Upper lobe of right lung (tissue), 1 donor: ENCODE measurements at regions not wholly inside any gene's neighbourhood (a gene's known extent, or its start where the extent isn't known, plus 50 kb on each side); places are given as distances from the start of the nearest gene placed in this dataset.

Experiments used
- ATAC-seq: fragments of 200-7000 bp; cut with Tn5 transposase; one replicate; pipeline ENCODE4 v1.9.1; 2020; ENCODE audit warnings: mild to moderate bottlenecking, moderate library complexity
- DNase-seq: peaks from one replicate; pipeline ENCODE4 v3.0.0-alpha.2; 2020
- H3K27ac ChIP-seq: fragments of 200-600 bp; one replicate; pipeline ENCODE4 v1.8.0; 2022
- H3K27me3 ChIP-seq: fragments of 200-600 bp; one replicate; pipeline ENCODE4 v1.8.0; 2022; ENCODE audit warnings: mild to moderate bottlenecking
- H3K36me3 ChIP-seq: fragments of 200-600 bp; one replicate; pipeline ENCODE4 v1.8.0; 2022
- H3K4me1 ChIP-seq: fragments of 200-600 bp; one replicate; pipeline ENCODE4 v1.8.0; 2022
- H3K4me3 ChIP-seq: fragments of 200-600 bp; one replicate; pipeline ENCODE4 v1.8.0; 2022; ENCODE audit warnings: mild to moderate bottlenecking
- H3K9me3 ChIP-seq: fragments of 200-600 bp; one replicate; pipeline ENCODE4 v1.8.0; 2022
- intact Hi-C: fragments of 100-400 bp; cut with DNase I; formaldehyde crosslinking; loops from one replicate; pipeline ENCODE4 v1.11.0; 2022
- TF ChIP-seq, protein P1 (sequence below): fragments of 200-600 bp; IDR thresholded peaks from one replicate; pipeline ENCODE4 v1.8.0; 2022; ENCODE audit warnings: antibody characterized with exemption
- donor health status: DM: no; HTN: yes; CAD: no; lungs with severe emphysema.

DNA sequence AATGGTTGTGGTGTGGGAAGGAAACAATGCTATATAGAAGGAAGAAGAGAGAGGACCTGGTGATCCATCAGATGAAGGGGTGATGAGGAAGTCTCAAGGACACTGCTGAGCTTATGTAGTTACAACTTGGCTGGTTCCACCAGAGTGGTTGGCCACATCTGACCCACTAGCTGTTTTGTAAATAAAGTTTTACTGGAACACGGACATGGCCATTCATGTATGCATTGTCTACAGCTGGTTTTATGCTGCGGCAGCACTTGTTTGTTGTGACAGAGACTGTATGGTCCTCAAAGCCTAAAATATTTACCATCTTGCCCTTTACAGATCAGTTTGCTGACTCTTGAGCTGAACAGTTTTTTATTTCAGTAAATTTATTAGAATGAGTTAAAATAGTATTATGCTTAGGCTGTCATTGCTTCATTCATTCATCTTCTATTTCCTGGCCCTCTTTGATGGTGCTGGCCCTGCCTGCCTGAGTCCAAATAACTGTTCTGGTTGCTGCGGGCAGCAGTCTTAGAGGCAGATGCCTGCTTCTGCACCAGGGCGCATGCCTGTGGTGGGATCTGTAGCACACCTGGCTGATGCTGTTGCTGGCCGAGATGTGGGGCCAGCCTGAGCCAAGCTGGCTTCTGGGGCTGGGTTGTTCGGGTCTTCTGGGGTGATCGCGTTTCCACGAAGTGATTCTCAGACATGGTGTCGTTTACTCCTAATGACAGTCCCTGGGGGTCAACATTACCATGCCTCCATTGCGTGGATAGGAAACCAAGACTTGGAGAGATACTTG is 61.4 kb upstream of the WNT4 start:
- DNase-seq, result no peak
- intact Hi-C loops, result no loop called here
- no peaks in the 10 kb centered on the region for H3K9me3 ChIP-seq
- H3K4me3 ChIP-seq, result no peak overlapping the region
- no peaks in the 10 kb centered on the region for H3K36me3 ChIP-seq
- no peak overlapping the region for H3K27ac ChIP-seq
- peaks cover 15% of the 10 kb centered on the region for H3K27me3 ChIP-seq
- no peak for ATAC-seq
- TF ChIP-seq, protein P1, sequence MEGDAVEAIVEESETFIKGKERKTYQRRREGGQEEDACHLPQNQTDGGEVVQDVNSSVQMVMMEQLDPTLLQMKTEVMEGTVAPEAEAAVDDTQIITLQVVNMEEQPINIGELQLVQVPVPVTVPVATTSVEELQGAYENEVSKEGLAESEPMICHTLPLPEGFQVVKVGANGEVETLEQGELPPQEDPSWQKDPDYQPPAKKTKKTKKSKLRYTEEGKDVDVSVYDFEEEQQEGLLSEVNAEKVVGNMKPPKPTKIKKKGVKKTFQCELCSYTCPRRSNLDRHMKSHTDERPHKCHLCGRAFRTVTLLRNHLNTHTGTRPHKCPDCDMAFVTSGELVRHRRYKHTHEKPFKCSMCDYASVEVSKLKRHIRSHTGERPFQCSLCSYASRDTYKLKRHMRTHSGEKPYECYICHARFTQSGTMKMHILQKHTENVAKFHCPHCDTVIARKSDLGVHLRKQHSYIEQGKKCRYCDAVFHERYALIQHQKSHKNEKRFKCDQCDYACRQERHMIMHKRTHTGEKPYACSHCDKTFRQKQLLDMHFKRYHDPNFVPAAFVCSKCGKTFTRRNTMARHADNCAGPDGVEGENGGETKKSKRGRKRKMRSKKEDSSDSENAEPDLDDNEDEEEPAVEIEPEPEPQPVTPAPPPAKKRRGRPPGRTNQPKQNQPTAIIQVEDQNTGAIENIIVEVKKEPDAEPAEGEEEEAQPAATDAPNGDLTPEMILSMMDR, result no peak
- peaks cover 9% of the 10 kb centered on the region for H3K4me1 ChIP-seq

DNA sequence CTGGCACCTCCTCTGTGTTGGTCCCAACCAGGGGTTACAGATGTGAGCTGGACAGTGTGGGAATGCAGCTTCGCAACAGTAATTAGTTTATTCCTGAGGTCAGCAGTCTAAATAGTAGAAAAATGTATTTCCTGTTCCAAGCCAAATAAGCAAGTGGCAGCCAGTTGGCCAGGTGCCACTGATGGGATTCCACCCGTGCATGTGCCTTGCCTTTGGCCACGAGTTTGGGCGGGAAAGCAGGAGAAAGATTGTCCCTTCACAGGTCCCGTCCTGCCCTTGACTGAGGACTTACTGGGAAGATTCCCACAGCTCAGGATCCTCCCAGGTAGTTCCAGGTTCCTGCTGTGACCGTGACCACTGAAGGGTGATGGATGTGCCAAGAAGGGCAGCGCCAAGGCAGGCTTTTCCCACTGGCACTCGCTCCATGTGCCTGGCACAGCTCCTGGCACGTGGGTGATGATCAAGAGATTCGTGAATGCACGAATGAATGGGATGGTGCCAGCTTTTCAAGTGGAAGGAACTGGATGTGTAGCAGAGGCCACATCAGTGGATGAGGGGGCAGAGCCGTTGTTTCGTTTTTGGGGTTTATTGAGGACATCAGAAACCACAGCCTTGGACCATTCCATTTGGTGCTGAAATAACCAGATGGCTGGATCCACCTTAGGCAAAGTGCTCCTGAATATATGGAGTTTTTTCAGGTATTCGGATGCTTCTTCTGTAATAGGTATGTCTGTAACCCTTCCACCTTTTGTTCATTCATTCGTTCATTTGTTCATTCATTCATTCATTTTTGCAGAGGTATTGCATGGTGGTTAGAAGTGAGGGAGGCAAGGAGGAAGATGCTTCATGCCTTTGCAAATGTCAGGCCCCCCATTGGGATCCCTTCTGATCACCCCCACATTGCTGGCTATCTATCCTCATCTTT is 62.4 kb upstream of the WNT4 start:
- H3K4me1 ChIP-seq, result peaks cover 9% of the 10 kb centered on the region
- H3K4me3 ChIP-seq, result no peak overlapping the region
- intact Hi-C loops, result no loop called here
- TF ChIP-seq, protein P1, result no peak
- H3K9me3 ChIP-seq, result no peaks in the 10 kb centered on the region
- no peak overlapping the region for H3K27ac ChIP-seq
- ATAC-seq, result peak; percentile 30
- no peaks in the 10 kb centered on the region for H3K36me3 ChIP-seq
- DNase-seq, result no peak
- H3K27me3 ChIP-seq, result peaks cover 25% of the 10 kb centered on the region

DNA sequence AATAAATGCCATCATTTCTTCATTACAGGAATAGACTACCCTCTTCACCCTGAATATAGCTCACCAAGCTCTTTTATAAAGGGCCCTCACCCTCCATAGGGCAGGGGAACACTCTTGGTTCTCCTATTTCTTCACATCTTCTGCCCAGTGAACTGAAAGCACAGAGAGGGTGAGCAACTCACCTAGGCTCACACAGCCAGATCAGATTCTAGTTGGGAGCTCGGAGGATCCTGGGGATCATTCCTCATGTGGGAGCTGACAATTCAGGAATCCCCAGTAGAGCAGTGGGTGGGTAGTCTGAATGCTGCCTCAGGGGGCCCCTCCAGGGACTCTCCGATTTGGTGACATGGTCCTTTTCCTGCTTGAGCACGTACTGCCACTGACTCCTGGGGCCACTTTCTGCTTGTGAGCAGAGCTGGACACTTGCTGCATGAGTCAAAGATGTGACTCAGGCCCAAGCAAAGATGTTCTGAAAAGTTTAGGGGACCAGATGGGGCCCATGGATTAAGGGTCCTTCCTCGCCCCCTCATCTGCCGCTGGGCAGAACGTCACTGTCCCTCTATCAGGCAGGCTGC is 63.7 kb upstream of the WNT4 start:
- TF ChIP-seq, protein P1, result no peak
- ATAC-seq, result no peak
- intact Hi-C loops, result no loop called here
- no peak for DNase-seq
- Histone ChIP-seq H3K27me3 (peaks cover 39% of the 10 kb centered on the region), H3K4me1 (peaks cover 9% of the 10 kb centered on the region), H3K4me3 (no peak overlapping the region), H3K36me3 (no peaks in the 10 kb centered on the region), H3K9me3 (no peaks in the 10 kb centered on the region), H3K27ac (no peak overlapping the region)

DNA sequence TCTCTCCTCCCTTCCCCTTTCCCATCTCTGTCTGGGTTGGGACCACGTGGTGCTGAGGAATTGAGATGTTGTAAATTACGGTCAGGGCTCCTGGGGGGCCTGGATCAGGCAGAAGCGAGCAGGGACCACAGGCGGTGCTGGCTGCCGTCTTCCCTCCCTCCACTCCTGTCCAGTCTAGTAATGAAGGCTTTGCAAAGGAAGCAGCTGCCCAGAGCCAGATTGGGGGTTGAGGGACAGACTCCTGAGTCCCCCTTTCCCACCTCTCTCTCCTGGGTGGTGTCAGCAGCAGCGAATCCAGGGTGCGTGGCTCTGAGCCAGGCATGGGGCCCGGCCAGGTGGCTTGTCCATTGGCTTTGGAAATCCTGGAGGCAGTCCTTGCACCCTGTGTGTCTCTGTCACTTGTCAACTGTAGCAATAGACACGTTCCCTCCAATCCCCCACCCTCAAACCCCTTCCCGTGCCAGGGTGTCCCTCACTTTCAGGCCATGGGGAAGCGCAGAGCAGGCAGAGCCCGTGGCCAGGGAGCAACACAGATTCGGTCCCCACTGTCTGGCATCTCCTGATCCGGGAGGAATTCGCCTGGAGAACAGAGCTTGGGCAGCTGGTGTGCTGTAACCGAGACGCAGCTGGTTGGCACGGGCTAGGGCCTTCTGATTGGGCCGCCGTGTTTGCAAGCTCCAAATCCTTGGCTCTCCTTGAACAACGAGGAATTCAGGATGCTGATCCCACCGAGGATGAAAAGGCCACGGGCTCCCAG is 64.8 kb upstream of the WNT4 start:
- TF ChIP-seq, protein P1, result no peak
- Histone ChIP-seq H3K4me3 (no peak overlapping the region), H3K27ac (no peak overlapping the region), H3K27me3 (peaks cover 49% of the 10 kb centered on the region), H3K36me3 (no peaks in the 10 kb centered on the region), H3K4me1 (peaks cover 9% of the 10 kb centered on the region), H3K9me3 (no peaks in the 10 kb centered on the region)
- DNase-seq (no peak), ATAC-seq (no peak)
- intact Hi-C loops, result no loop called here

DNA sequence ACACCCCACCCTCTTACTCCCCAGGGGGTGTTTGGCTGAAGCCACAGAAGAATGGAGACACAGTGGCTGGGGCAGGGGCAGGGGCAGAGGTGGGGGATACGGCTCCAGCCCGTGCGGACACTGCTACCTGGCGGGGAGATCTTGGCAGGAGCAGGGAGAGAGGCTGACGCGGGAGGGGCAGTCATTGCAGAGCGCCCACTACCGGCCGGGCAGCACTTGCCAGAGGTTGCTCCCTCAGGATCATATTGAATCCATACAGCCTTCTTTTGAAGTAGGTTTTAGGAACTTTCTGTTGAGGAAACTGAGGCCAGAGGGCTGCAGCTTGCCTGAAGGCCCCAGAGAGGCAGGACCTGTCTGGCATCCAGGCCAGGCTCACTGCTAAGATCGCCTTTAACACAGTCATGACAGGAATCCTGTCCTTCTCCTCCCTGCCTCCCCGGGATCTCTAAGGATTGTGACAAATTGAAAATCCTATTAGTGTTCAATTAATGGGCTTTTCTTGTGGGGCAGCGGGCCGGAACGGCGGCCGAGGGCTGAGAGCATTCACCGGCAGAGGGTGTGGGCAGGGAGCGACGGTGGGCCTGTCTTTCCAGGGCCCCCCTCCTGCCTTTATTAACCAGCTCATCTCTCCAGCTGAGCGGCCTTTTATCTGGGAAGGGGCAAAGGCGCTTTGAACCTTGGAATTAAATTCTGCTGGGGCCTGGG is 65.5 kb upstream of the WNT4 start:
- Histone ChIP-seq H3K36me3 (no peaks in the 10 kb centered on the region), H3K27ac (no peak overlapping the region), H3K4me1 (peaks cover 9% of the 10 kb centered on the region), H3K9me3 (no peaks in the 10 kb centered on the region), H3K27me3 (peaks cover 57% of the 10 kb centered on the region), H3K4me3 (no peak overlapping the region)
- ATAC-seq, result no peak
- DNase-seq, result no peak
- intact Hi-C loops, result no loop called here
- TF ChIP-seq, protein P1, result no peak
